RWPE1 (cell line): ENCODE measurements at regions not wholly inside any gene's neighbourhood (a gene's known extent, or its start where the extent isn't known, plus 50 kb on each side); places are given as distances from the start of the nearest gene placed in this dataset.

ENCODE experiments used
- CTCF ChIA-PET: fragments of 350-600 bp; sonication (Branson Sonifier 250); formaldehyde crosslinking; extraction: SDS; loops from one replicate; lab custom pipeline; 2021; lab: Yijun Ruan, JAX
- POLR2A ChIA-PET: fragments of 400-600 bp; formaldehyde crosslinking; extraction: SDS; loops from one replicate; lab custom pipeline; 2020; ENCODE audit warnings: antibody characterized with exemption; ENCODE audit not compliant: low non-redundant PET; lab: Yijun Ruan, JAX
- DNase-seq: peaks from one replicate; pipeline ENCODE4 v3.0.0; 2012; ENCODE audit warnings: low spot score
- H3K27ac ChIP-seq: fragments of 450-650 bp; 2 replicates; pipeline ENCODE4 v1.5.1; 2017
- TF ChIP-seq, protein P1 (sequence below): fragments of 450-650 bp; conservative IDR thresholded peaks from 2 replicates; pipeline ENCODE4 v1.5.1; 2017; ENCODE audit warnings: low read depth, mild to moderate bottlenecking

DNA sequence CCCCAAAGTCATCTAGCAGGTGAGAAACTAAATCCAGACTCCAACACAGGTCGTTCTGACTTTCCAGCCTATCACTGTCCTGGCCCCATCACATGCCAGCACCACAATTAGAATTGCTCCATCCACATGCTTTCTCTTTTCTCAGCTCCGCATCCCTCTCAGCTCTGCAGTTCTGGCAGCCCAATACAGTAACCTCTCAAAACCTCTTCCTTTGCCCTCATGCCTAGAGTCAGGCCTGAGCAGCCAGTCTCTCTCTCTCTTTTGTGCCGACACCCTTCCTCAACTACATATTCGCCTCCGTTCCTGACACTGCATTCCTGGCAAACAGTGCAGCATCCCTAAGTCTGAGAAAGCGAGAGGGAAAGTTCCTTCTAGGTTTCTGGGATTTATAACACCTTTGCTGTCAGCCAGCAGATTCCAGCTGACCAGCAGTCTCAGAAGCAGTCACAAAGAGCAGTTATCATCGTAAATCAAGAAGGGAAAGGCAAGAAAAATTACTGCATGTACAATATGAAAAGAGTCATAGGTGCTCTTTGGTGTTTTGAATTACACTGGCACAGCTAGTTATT, 258.0 kb downstream of the FAT3 start:
- CTCF ChIA-PET: no interaction called here
- POLR2A ChIA-PET: no interaction called here
- no peak for DNase-seq
- TF ChIP-seq, protein P1, sequence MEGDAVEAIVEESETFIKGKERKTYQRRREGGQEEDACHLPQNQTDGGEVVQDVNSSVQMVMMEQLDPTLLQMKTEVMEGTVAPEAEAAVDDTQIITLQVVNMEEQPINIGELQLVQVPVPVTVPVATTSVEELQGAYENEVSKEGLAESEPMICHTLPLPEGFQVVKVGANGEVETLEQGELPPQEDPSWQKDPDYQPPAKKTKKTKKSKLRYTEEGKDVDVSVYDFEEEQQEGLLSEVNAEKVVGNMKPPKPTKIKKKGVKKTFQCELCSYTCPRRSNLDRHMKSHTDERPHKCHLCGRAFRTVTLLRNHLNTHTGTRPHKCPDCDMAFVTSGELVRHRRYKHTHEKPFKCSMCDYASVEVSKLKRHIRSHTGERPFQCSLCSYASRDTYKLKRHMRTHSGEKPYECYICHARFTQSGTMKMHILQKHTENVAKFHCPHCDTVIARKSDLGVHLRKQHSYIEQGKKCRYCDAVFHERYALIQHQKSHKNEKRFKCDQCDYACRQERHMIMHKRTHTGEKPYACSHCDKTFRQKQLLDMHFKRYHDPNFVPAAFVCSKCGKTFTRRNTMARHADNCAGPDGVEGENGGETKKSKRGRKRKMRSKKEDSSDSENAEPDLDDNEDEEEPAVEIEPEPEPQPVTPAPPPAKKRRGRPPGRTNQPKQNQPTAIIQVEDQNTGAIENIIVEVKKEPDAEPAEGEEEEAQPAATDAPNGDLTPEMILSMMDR: no peak
- no peak overlapping the region for H3K27ac ChIP-seq

DNA sequence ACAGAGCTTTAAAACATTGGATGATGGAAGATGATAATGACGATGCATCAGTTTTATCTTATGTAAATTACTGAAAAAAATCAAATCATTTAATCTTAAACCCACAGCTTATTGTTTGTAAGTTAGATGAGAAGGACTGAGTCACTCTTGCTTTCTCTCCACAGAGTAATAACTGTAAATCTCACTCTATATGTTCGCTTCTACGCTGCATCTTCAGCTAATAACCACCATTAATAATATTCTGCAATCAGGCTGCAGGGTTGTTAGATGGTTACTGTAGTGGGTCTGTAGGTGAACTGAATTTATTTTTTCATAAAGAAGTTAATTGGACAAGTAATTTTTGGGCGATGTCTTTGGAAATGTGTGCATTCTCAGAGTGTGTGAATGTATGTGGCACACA, 260.0 kb downstream of the FAT3 start:
- DNase-seq: no peak
- no peak overlapping the region for H3K27ac ChIP-seq
- TF ChIP-seq, protein P1: no peak
- CTCF ChIA-PET: interaction anchor here (0.7 kb wide), 1 partner anchor 163 kb away, joined by 3 read pairs; no protein-coding TSS in a partner anchor
- POLR2A ChIA-PET: no interaction called here

DNA sequence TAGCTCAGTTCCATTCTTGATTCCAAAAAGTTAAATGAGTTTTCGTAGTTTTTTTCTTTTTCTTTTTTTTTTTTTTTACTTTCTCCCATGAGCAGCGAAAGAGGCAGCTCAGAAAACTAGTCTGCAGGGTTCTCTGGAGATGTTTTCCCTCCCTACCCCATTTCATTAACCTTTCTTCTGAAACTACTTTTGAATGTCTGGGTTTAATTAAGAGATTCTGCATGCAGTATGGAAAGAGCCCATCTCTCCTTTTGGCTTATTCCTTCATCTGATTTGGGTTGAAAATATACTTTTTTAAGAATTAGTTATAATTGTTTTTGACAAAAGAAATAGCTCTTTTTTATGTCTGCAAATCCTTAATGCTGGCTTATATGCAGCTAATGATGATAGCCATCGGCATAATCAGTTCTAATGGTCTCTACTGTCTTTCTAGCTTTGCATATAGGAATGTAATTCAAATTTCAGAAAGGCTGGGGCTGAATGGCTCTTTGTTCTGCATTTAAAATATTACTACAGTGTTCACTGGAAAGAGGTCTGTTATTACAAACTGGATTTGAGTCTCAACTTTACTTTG, 265.3 kb downstream of the FAT3 start:
- CTCF ChIA-PET: no interaction called here
- no peak for DNase-seq
- POLR2A ChIA-PET: no interaction called here
- no peak overlapping the region for H3K27ac ChIP-seq
- TF ChIP-seq, protein P1: no peak

DNA sequence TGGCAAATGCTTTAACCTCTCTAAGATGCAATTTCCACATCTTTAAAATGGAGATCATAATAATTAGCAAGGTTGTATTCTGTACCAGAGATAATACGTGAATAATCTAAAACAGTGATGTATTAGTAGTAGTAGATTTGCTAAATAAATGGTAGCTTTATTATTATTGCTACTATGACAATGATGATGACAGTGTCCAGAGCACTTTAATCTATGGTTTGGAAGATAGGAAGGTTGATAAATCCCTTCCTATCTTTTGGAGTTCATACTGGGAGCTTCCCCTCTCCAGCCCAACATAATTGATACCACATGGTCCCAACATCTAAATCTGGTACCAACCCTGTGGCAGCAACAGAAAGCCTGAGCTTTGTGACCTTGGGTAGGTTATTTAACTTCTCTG, 267.8 kb downstream of the FAT3 start:
- CTCF ChIA-PET: no interaction called here
- H3K27ac ChIP-seq: no peak overlapping the region
- no peak for DNase-seq
- TF ChIP-seq, protein P1: no peak
- POLR2A ChIA-PET: no interaction called here

DNA sequence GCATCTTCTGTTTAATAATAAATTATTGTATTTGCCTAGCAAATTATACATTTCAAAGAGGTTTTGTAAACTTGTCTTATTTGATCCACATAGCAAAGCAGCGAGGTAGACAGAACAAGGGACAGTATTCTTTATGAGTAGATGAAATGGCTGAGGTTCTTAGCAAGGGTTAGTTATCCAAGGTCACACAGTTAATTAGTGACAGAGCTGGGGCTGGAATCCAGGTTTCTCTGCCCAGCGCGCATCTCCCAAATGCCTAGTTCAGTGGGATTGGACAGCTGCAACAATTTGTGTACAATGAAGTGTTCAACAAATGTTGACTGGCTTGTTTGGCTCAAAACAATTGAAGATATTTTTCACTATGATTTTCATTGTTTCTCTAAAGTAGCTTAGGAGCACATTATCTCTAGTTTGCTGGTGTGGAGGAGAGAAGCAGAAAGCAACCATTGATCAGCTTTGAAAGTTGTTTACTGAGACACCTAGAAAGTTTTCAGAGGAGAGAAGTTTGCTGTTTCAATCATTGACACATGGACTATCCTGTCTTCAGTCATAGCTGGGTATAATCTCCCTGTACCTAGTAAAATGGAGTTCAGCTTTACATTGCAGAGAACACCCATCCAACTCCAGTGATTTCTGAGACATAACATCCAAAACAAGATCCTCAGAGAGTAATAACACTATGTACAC, 270.6 kb downstream of the FAT3 start:
- ChIA-PET CTCF (no interaction called here), POLR2A (no interaction called here)
- H3K27ac ChIP-seq: no peak overlapping the region
- TF ChIP-seq, protein P1: no peak
- DNase-seq: no peak

DNA sequence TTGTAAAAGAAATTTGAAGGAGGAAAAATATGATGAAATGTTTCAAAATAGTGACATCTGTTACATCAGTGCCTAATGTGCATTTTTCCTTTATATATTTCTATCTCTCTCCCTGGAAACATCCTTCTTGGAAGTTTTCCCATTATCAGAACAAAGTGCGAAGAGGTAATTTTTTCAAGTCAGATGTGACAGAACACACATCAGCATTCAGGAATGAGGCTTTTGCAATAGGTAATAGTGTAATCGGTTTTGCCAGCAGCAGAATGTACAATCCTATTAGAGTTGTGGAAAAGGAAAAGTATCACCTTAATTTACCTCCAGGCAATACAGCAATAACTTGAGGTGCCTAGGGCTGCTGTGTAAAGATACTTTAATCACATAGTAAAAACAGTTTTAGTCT, 275.8 kb downstream of the FAT3 start:
- H3K27ac ChIP-seq: no peak overlapping the region
- peak; percentile 45 for DNase-seq
- ChIA-PET POLR2A (no interaction called here), CTCF (no interaction called here)
- TF ChIP-seq, protein P1: no peak
